GM19438 (cell line): ENCODE measurements at regions not wholly inside any gene's neighbourhood (a gene's known extent, or its start where the extent isn't known, plus 50 kb on each side); places are given as distances from the start of the nearest gene placed in this dataset.

Experiments
- ATAC-seq: cut with Tn5 transposase; IDR thresholded peaks from one replicate; pipeline ENCODE4 v1.9.1; 2021; ENCODE audit warnings: low read depth; ENCODE audit not compliant: unreplicated experiment

DNA sequence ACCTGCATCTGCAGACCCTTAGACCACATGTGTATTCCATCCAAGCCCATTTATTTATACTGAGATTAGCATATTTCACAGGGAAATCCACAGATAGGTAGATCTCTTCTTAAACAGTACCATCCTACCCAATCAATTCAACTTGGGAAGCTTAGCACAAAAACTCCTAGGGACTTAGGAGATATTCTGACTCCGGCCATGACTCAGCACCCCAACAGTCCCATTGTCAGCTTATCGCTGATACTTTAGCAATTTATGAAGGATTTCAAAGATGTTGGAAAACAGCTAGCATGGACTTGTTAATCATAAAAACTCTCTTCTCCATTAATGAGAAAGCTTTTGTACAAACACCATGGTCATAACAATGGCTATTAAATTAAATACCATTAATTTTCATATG, 236.2 kb upstream of the PREP start:
- no peak for ATAC-seq

DNA sequence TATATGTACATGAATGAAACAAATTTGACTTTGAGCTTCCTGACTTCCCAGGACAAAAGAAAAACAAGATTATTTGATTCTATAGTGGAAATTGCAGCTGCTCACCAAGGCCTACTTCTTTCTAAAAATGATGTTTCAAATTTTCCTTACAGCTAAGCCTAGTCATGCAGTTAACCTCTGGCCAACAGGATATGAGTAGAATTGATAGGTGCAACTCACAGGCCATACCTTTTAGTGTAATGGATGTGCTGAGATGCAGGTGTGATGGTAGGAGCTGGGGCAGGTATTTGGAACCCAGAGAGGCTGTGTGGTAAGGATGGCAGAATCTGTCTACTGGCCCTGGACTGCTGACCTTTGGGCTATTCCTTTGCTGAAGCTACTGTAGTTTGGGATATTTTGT, 230.9 kb upstream of the PREP start:
- no peak for ATAC-seq

- ATAC-seq = no peak
These were observed 225.4 kb upstream of the PREP start for GRCh38 chr6:105628156-105628860.

- no peak for ATAC-seq
These were observed 223.6 kb upstream of the PREP start for GRCh38 chr6:105626295-105627158.

DNA sequence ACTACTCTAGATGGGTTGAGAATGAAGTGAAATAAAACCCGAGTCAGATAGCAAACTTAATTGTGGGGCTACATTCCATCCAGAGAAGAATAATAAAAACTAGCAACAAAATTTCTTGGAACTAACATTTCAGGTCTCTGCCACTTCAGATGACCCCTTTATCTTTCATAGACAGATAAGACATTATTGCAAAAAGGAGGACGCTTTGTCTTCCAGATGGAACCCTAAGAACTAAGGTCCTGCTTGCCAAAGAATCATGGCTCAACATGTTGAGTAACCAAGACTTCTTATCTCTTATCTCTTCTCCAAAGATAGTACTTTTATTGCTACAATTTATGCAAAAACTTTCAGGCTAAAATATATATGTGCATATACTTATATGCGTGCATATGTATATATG, 221.1 kb upstream of the PREP start:
- ATAC-seq = no peak

GRCh38 chr6:105622226-105622625, 219.3 kb upstream of the PREP start:
- ATAC-seq = no peak

- ATAC-seq = no peak
These were observed 218.8 kb upstream of the PREP start for GRCh38 chr6:105621564-105622175.

DNA sequence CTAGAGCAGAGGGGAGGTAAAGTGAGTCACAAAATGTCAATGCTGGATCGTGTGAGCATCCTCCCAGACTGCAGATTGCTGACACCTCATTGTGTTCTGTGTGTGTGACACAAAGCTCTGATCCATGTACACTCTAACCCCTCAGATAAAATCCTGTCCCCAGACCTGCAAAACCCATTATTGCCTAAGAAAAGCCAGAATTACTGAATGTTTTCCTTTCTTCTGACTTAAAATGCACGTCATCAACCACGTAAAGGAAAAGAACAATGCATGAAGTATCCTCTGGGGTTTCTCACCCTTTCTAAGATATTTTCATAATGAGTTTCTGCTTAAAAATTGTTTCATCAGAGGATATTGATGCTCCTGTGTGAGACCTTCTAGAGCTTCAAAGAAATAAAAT, 218.0 kb upstream of the PREP start:
- no peak for ATAC-seq

DNA sequence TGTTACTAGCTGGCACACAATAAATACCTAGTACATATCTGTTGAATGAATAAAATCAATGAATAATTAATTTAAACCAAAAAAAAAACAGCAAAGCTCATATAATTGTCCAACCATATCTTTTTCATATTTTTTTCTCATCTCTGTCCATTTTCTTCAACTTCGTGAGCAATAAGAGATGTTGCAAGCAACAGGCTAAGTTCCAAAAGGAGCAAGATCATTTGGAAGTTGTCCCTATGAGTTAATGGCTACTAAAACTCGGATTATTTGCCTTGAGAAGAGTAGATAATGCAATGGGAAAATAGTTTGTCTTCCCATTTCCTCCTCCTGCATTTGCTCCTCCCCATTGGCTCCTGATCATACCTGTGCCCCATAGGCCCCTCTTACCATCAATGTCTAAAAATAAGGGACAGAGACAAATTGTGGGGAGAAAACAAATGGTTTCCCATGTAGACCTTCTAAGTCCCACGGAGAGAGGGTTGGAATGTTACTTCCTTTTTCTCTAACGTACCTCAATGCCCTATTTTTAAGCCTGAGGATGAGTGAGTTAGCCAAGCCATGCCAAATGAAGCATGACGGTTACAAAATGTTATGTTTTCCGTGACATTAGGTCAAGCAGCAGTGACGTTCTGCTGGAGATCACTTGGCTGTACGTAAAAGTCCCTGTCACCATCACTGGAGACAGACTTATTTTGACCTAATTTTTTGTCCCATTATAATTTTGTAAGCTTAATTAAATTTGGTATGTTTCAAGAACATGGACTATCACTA, 217.3 kb upstream of the PREP start:
- ATAC-seq = no peak

DNA sequence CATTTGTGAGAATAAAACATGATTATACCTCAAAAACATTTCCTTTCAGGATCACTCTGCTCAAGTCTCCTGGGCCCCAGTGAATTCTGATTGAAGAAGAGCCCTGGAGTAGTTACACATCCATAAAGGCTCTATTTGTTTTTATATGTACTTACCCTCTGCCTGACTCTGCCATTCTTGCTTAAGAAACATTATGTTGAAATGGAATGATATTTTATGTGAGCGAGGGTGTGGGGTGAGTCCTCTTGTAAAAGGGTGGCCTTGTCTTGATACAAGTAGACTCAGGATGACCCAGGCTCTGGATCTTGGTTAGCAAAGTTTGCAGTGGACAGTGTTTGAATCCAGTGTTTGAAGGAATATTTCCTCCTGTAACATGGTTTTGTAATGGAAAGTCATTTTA, 215.4 kb upstream of the PREP start:
- ATAC-seq = no peak

- ATAC-seq = no peak
These were observed 213.6 kb upstream of the PREP start for GRCh38 chr6:105616521-105616920.

GRCh38 chr6:105611606-105612005, 208.7 kb upstream of the PREP start:
- no peak for ATAC-seq

DNA sequence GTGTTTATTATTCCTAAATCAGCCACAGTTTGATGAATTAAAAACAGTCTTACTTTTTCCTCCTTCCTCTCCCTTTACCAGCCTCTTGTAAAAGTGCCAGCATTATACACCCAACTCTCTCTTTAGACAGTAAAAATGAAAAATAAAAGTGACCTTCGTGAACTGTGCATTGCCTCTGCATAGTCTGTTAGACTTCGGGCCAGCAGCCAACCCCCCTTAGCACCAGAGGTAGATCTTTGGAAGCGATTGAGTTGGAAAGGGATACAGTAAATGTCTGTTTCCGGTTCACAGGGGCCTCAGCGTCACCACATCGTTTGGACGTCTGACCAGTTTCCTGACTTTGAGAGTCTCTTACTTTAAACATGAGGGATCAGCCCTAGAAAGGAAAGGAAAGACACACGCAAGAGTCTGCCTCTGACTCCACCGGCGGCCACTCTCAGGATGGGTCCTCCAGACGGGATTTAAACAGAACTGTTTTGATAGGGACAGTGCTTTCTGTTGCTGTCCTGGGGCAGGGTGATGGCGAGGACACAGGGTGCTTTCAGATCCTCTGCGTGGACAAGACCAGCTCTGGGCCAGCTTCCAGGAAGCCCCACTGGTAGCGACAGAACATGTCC, 206.6 kb upstream of the PREP start:
- no peak for ATAC-seq

- no peak for ATAC-seq
These were observed 206.0 kb upstream of the PREP start for GRCh38 chr6:105608711-105609374.

GRCh38 chr6:105607636-105608621, 205.0 kb upstream of the PREP start:
- no peak for ATAC-seq

DNA sequence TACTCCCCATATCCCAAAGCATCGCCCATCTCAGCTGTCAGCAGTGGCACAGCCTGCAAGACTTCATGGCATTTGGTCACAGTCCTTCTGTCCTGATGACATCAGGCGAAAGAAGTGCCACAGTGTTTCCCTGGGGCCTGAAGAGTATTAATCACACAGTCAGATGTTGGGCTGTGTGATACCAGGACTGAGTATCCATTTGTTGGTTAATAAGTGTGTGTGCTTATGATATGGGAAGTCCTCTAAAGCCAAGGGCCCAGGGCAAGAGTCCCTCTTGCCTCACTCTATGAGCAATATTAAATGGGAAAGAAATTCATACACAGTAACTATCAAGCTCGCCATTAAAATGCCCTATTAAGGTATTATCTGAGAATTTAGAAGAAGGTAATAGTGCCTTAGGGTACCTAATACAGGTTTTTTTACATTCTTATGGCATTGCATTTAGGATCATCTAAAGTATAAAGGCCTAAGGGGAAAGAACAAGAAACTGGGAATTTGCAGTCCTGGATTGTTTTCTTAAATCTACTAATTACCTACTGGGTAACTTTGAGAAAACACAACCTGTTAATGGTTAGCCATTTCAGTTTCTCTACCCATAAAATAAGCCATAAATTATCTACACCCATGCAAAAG, 204.1 kb upstream of the PREP start:
- ATAC-seq = no peak

GRCh38 chr6:105604587-105604884, 201.7 kb upstream of the PREP start:
- no peak for ATAC-seq

DNA sequence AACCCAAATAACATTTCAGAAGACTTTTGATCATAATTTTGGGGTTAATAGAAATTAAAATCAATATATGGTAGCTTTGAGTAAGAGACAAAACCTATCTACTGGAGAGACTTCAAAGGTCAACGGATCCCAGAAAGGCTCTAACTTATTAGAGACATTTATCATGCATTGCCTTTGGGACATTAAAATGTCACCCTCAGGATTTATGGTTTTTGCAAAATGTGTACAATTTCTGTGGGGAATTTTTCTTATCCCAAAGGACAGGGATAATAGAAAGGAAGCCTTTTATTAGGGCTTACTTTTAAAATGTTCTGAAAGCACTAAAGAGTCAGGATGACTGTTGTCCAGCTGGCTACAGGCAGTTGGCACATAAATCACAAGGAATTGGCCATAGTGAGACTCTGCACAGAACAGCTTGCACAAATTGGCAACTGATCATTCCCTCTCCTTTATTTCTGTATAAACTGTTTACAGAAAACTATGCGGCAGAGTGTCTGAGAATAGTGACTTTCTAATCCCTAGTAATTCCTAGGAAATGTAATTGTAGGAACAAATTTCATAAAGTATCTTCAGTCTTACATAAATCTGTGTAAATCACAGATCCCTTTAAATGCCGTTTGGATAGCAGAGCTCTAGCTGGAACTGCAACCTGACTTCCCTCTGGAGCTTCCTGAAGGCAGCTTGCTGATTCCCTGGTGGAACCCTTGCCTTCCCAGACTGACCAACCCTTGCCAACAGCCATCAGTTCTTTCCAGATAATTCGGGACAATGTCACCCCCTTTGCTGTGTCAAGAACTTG, 201.1 kb upstream of the PREP start:
- ATAC-seq = no peak
